ENCODE measurements at regions not wholly inside any gene's neighbourhood (a gene's known extent, or its start where the extent isn't known, plus 50 kb on each side); places are given as distances from the start of the nearest gene placed in this dataset.

DNA sequence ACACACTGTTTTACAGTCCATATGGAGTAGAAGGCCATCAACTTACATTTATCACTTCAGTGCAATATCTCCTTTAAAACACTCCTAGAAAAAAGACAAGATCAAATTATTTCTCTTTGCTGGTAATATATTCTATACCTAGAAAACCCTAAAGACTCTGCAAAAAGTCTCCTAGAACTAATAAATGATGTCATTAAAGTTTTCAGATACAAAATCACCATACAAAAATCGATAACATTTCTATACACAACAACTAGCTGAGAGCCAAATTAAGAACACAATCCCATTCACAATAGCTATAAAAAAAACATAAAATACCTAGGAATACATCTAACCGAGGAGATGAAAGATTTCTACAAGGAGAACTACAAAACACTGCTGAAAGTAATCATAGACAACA is 300.3 kb downstream of the CETN3 start:
- no peak overlapping the region for H3K27ac ChIP-seq
- H3K4me3 ChIP-seq (ENCODE audit: low read depth in 1 of 2, low read length in 1 of 2): no peak overlapping the region
- H3K27me3 ChIP-seq: no peaks in the 10 kb centered on the region
- H3K36me3 ChIP-seq: no peaks in the 10 kb centered on the region
- no peaks in the 10 kb centered on the region for H3K9me3 ChIP-seq
- H3K4me1 ChIP-seq (ENCODE audit: control insufficient read depth in 1 of 2, insufficient read depth in 1 of 2, low read depth in 1 of 2, low read length in 1 of 2): no peaks in the 10 kb centered on the region
- TF ChIP-seq, protein P1, sequence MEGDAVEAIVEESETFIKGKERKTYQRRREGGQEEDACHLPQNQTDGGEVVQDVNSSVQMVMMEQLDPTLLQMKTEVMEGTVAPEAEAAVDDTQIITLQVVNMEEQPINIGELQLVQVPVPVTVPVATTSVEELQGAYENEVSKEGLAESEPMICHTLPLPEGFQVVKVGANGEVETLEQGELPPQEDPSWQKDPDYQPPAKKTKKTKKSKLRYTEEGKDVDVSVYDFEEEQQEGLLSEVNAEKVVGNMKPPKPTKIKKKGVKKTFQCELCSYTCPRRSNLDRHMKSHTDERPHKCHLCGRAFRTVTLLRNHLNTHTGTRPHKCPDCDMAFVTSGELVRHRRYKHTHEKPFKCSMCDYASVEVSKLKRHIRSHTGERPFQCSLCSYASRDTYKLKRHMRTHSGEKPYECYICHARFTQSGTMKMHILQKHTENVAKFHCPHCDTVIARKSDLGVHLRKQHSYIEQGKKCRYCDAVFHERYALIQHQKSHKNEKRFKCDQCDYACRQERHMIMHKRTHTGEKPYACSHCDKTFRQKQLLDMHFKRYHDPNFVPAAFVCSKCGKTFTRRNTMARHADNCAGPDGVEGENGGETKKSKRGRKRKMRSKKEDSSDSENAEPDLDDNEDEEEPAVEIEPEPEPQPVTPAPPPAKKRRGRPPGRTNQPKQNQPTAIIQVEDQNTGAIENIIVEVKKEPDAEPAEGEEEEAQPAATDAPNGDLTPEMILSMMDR (IDR thresholded peaks at IDR 0.05): no peak

DNA sequence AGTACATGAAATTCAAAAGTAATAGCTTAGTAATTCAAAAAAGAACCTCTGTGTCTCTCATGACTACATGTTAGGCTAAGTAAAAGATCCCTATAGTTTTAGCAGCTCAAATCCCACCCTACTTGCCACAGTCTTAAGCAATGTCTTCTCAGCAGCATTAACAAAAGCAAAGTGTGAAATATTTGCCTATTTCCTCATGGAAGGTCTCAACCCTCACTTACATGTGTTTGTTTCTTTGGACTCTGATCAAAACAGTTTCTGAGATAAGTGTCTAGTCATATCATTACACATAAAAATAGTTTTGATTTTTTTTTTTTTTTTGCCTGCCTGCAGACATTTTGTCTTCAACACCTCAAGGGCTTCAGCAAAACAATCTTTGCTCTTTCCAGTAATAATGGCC is 310.5 kb downstream of the CETN3 start:
- Histone ChIP-seq H3K36me3 (no peaks in the 10 kb centered on the region), H3K4me1 (ENCODE audit: control insufficient read depth in 1 of 2, insufficient read depth in 1 of 2, low read depth in 1 of 2, low read length in 1 of 2) (no peaks in the 10 kb centered on the region), H3K9me3 (no peaks in the 10 kb centered on the region), H3K27ac (no peak overlapping the region), H3K27me3 (no peaks in the 10 kb centered on the region), H3K4me3 (ENCODE audit: low read depth in 1 of 2, low read length in 1 of 2) (no peak overlapping the region)
- TF ChIP-seq, protein P1 (IDR thresholded peaks at IDR 0.05): no peak

DNA sequence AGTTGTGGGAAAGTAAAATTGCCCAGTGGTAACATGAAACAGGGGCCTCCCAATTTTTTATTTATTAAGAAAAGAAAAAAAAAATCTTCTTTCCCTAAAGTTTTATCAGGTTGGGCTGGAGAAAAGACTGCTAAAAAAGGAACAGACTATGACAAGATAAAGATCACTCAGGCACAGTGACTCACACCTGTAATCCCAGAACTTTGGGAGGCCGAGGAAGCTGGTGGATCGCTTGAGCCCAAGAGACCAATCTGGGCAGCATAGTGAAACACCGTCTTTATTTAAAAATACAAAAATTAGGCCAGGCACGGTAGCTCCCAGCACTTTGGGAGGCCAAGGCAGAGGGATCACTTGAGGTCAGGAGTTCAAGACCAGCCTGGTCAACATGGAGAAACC is 312.5 kb downstream of the CETN3 start:
- H3K4me3 ChIP-seq (ENCODE audit: low read depth in 1 of 2, low read length in 1 of 2): no peak overlapping the region
- H3K4me1 ChIP-seq (ENCODE audit: control insufficient read depth in 1 of 2, insufficient read depth in 1 of 2, low read depth in 1 of 2, low read length in 1 of 2): no peaks in the 10 kb centered on the region
- H3K27me3 ChIP-seq: no peaks in the 10 kb centered on the region
- H3K9me3 ChIP-seq: no peaks in the 10 kb centered on the region
- no peak overlapping the region for H3K27ac ChIP-seq
- TF ChIP-seq, protein P1 (IDR thresholded peaks at IDR 0.05): no peak
- no peaks in the 10 kb centered on the region for H3K36me3 ChIP-seq

DNA sequence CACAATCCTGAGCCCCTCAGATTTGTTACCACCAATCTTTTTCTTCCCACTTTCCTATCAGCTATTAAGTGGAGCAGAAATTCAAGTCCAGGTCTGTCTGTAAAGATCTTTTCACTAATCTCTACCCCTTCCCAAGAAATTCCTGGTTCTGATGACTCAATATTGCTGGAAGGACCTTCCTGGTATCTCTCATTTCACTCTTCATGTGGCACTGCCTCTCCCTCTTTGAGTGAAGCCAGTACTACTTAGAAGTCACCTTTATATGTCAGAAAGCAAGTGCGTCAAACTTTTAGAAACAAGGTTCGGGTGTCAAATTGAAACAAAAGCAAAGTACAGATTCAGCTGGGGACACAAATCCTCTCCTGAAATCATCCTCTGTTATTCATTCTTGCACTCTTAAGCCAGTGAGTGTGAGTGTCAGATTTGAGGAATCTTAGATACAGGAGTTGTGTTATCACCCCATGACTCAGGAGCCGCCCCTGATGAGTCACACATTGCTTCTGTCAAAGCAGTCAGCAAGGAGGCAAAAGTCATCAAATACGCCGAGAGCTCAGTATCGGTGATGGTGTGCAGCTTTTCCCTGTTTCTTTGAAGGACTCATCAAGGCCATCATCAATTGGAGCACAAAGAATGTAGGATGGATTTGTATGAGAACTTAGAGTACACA is 313.0 kb downstream of the CETN3 start:
- Histone ChIP-seq H3K27me3 (no peaks in the 10 kb centered on the region), H3K27ac (no peak overlapping the region), H3K4me3 (ENCODE audit: low read depth in 1 of 2, low read length in 1 of 2) (no peak overlapping the region), H3K36me3 (no peaks in the 10 kb centered on the region), H3K9me3 (no peaks in the 10 kb centered on the region), H3K4me1 (ENCODE audit: control insufficient read depth in 1 of 2, insufficient read depth in 1 of 2, low read depth in 1 of 2, low read length in 1 of 2) (no peaks in the 10 kb centered on the region)
- TF ChIP-seq, protein P1 (IDR thresholded peaks at IDR 0.05): no peak

DNA sequence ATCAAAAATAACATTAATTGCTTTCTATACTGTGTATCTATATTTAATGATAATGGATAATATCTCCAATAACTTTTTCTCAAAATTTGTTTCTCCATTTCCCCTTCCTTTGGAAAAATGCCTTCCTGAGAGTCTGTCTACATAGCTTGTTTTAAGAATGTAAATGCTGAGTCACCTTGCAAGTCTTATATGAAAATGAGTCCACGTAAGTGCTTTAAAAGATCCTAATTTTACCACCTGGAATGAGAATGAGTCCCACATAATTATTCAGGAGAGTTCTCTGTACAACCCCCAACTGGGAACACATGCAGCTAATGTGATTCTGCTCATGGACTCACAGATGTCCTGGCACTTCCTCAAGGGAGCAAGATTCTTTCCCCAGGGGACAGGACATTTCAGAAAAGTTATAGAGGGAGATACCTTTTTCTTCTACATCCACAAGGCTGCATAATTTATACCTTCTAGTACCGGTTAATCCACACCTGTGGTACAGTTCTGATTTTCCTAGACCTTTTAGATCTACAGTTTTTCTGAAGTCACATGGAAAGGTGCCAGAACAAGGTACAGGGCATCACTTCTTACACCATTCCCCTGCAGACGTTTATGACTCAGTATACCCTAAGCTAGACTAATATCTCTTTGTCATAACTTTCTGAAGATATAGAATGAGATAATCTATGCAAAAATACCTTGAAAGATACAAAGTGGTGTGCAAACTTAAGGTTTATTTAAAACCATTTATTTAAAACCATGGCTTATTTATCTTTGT is 314.1 kb downstream of the CETN3 start:
- Histone ChIP-seq H3K4me1 (ENCODE audit: control insufficient read depth in 1 of 2, insufficient read depth in 1 of 2, low read depth in 1 of 2, low read length in 1 of 2) (no peaks in the 10 kb centered on the region), H3K9me3 (no peaks in the 10 kb centered on the region), H3K4me3 (ENCODE audit: low read depth in 1 of 2, low read length in 1 of 2) (no peak overlapping the region), H3K36me3 (no peaks in the 10 kb centered on the region), H3K27me3 (no peaks in the 10 kb centered on the region), H3K27ac (no peak overlapping the region)
- TF ChIP-seq, protein P1 (IDR thresholded peaks at IDR 0.05): no peak

Data from neutrophil (primary cell).